Gastroesophageal sphincter (tissue), 4 donors: ENCODE measurements at regions not wholly inside any gene's neighbourhood (a gene's known extent, or its start where the extent isn't known, plus 50 kb on each side); places are given as distances from the start of the nearest gene placed in this dataset.

Experiments
- ATAC-seq: fragments of 150-250 bp; one replicate; pipeline ENCODE4 v1.9.1; 2016; ENCODE audit warnings: mild to moderate bottlenecking, moderate library complexity
- H3K27ac ChIP-seq, 4 donors: fragments of 200-600 bp; sonication (generic) in 3 of 4; 1 replicate in 3 of 4; 2 replicates in 1 of 4; pipeline ENCODE4 v1.5.1; 2016 to 2019
- H3K27me3 ChIP-seq: fragments of 200-600 bp; sonication (generic); one replicate; pipeline ENCODE4 v1.5.1; 2019
- H3K36me3 ChIP-seq, 2 donors: fragments of 200-600 bp; sonication (generic); one replicate each; pipeline ENCODE4 v1.5.1; 2019; ENCODE audit warnings: control low read depth in 1 of 2
- H3K4me1 ChIP-seq, 3 donors: fragments of 200-600 bp; sonication (generic); 1 replicate in 2 of 3; 2 replicates in 1 of 3; pipeline ENCODE4 v1.5.1; 2016 to 2019; ENCODE audit warnings: control low read depth in 2 of 3
- H3K4me3 ChIP-seq, 2 donors: fragments of 200-600 bp; sonication (generic); one replicate each; pipeline ENCODE4 v1.5.1; 2019; ENCODE audit warnings: mild to moderate bottlenecking in 1 of 2, moderate library complexity in 1 of 2
- H3K9me3 ChIP-seq, 3 donors: fragments of 200-600 bp; sonication (generic); one replicate each; pipeline ENCODE4 v1.5.1; 2017 to 2019; ENCODE audit warnings: control low read depth in 2 of 3
- EP300 ChIP-seq: sonication (generic); formaldehyde crosslinking; IDR thresholded peaks from one replicate; pipeline ENCODE4 v1.6.1; 2017; ENCODE audit warnings: antibody characterized with exemption, mild to moderate bottlenecking
- POLR2A ChIP-seq, 2 donors: fragments of 450-650 bp; IDR thresholded peaks; one replicate each; pipeline ENCODE4 v1.6.1; 2017; ENCODE audit warnings: antibody characterized with exemption in 2 of 2, mild to moderate bottlenecking in 2 of 2, moderate library complexity in 1 of 2
- POLR2AphosphoS5 ChIP-seq: sonication (generic); formaldehyde crosslinking; IDR thresholded peaks from one replicate; pipeline ENCODE4 v1.6.1; 2017; ENCODE audit warnings: antibody characterized with exemption
- WGBS, 2 donors: methylation state at CpG; one replicate each; pipeline ENCODE4 v1.1.5; 2018; ENCODE audit warnings: low coverage in 1 of 2; 5-methylcytosine and 5-hydroxymethylcytosine counted together
- TF ChIP-seq, protein P1 (sequence below), 4 experiments: fragments of 200-600 bp in 2 of 4; fragments of 450-650 bp in 2 of 4; sonication (generic) in 1 of 4; IDR thresholded peaks; one replicate each; pipeline ENCODE4 v1.5.1; 2017 to 2019; ENCODE audit warnings: antibody characterized with exemption in 4 of 4, mild to moderate bottlenecking in 2 of 4, moderate library complexity in 2 of 4

DNA sequence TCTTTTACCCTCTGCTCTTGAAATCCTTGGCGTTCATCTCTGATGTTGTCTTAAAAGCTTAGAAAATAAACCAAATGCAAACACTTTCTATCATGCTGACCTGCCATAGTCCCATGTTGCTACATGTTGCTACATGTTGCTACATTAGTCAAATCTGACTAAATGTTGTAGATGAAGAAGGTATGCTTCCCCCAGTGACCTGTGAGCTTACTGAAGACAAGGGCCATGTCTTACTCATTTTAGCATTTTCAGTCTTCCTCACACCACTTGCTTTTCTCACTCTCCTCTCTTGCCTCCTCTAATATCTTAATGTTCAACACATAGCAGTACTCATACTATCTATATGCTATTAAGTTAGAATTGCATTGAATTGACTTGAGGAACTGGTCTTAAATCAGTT is 346.4 kb upstream of the MTNR1B start:
- peaks cover 0 to 5% (median 0%) of the 10 kb centered on the region in 3 donors for H3K4me1 ChIP-seq
- no peak for TF ChIP-seq EP300
- no peak overlapping the region for H3K27ac ChIP-seq
- H3K9me3 ChIP-seq = peaks cover 0 to 4% (median 0%) of the 10 kb centered on the region in 3 donors
- 83 to 86% methylated on average over 1 of the region's 1 CpG for WGBS, 2 donors
- no peak for ATAC-seq
- H3K36me3 ChIP-seq = no peaks in the 10 kb centered on the region
- no peak overlapping the region for H3K4me3 ChIP-seq
- H3K27me3 ChIP-seq = no peaks in the 10 kb centered on the region

DNA sequence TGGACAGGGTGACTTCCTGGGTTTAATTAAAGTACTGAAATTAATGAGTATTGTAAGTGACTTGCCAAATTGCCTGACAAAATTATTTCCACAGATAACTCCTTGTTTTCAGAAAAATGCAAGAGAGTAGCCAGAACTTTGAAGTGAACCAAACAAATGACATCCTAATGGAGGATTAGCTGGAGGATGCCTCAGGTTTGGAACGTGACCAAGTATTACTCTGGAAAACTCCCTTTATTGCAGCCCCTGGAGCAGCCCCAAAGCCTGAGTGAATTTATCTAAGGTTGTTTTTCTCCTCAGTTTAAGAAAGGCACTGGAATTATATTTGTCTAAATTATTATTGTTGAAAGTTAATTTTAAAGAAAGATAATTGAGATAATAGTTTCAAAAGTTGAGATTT is 343.6 kb upstream of the MTNR1B start:
- Histone ChIP-seq H3K9me3 (no peaks in the 10 kb centered on the region), H3K4me3 (no peak overlapping the region), H3K27ac (no peak overlapping the region), H3K36me3 (no peaks in the 10 kb centered on the region), H3K27me3 (no peaks in the 10 kb centered on the region), H3K4me1 (peaks cover 0 to 5% (median 0%) of the 10 kb centered on the region in 3 donors)
- no peak for ATAC-seq
- no peak for TF ChIP-seq POLR2A (IDR thresholded peaks at IDR 0.05)
- no peak for TF ChIP-seq POLR2AphosphoS5
- TF ChIP-seq EP300 = no peak
- TF ChIP-seq, protein P1, sequence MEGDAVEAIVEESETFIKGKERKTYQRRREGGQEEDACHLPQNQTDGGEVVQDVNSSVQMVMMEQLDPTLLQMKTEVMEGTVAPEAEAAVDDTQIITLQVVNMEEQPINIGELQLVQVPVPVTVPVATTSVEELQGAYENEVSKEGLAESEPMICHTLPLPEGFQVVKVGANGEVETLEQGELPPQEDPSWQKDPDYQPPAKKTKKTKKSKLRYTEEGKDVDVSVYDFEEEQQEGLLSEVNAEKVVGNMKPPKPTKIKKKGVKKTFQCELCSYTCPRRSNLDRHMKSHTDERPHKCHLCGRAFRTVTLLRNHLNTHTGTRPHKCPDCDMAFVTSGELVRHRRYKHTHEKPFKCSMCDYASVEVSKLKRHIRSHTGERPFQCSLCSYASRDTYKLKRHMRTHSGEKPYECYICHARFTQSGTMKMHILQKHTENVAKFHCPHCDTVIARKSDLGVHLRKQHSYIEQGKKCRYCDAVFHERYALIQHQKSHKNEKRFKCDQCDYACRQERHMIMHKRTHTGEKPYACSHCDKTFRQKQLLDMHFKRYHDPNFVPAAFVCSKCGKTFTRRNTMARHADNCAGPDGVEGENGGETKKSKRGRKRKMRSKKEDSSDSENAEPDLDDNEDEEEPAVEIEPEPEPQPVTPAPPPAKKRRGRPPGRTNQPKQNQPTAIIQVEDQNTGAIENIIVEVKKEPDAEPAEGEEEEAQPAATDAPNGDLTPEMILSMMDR (IDR thresholded peaks at IDR 0.05) = no peak
- WGBS, 2 donors = 17 to 41% methylated on average over 1 of the region's 1 CpG

DNA sequence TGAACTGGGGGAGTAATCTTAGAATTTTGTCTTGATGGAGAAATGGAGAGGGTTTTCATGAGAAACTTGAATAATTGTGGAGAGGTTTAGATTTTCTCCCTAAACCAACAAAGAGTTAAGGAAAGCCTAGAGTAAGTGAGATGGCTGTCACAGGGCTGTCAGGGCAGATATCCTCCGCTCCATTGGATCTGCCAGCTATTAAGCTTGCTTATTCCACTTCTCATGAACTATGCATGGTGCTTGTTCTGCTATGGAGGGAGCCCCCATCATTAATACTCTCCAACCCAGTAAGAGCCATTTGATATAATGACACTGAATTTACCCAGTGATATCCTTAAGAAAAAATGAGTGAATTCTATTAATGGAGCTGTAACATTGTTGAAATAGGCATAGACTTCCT is 342.8 kb upstream of the MTNR1B start:
- 91% methylated on average over 1 of the region's 1 CpG; no CpG with 5 or more reads in 1 of the 2 donors for WGBS, 2 donors
- Histone ChIP-seq H3K4me3 (no peak overlapping the region), H3K36me3 (no peaks in the 10 kb centered on the region), H3K27ac (no peak overlapping the region), H3K27me3 (no peaks in the 10 kb centered on the region), H3K4me1 (peaks cover 0 to 5% (median 0%) of the 10 kb centered on the region in 3 donors), H3K9me3 (no peaks in the 10 kb centered on the region)
- TF ChIP-seq, protein P1 (IDR thresholded peaks at IDR 0.05) = no peak
- ATAC-seq = no peak

DNA sequence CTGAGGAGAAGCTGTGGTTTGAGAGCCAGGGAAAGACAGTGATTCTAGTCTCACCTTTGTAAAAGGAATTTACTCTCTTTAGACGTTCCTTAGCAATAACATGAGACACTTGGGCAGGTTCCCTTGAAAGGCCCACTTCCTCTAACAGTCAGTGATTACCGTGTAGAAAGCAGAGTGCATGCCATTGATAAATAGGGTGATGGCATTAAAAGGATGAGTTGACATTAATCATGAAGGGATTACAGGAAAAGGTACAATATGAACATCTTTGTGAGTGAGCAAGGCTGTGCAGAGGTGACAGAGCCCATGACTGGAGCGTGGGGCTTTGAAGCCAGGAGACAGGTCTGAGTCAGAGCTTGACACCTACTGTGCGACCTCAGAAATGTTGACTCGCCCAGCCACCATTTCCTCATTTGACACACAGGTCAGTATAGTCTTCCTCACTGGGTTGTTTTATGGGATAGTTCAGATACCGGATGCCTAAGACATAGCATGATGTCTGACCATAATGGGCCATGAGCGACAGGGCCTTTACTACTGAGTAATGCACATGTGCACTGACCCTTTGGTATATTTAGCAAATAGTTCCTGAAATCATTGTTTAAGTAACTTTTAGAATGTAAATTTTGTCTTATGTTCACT is 341.7 kb upstream of the MTNR1B start:
- Histone ChIP-seq H3K36me3 (no peaks in the 10 kb centered on the region), H3K9me3 (no peaks in the 10 kb centered on the region), H3K4me3 (no peak overlapping the region), H3K4me1 (peaks cover 0 to 5% (median 0%) of the 10 kb centered on the region in 3 donors), H3K27me3 (no peaks in the 10 kb centered on the region), H3K27ac (no peak overlapping the region)
- no peak for TF ChIP-seq POLR2A (IDR thresholded peaks at IDR 0.05)
- ATAC-seq = peak; percentile 10
- 76 to 81% methylated on average over 5 to 6 of the region's 7 CpGs for WGBS, 2 donors

DNA sequence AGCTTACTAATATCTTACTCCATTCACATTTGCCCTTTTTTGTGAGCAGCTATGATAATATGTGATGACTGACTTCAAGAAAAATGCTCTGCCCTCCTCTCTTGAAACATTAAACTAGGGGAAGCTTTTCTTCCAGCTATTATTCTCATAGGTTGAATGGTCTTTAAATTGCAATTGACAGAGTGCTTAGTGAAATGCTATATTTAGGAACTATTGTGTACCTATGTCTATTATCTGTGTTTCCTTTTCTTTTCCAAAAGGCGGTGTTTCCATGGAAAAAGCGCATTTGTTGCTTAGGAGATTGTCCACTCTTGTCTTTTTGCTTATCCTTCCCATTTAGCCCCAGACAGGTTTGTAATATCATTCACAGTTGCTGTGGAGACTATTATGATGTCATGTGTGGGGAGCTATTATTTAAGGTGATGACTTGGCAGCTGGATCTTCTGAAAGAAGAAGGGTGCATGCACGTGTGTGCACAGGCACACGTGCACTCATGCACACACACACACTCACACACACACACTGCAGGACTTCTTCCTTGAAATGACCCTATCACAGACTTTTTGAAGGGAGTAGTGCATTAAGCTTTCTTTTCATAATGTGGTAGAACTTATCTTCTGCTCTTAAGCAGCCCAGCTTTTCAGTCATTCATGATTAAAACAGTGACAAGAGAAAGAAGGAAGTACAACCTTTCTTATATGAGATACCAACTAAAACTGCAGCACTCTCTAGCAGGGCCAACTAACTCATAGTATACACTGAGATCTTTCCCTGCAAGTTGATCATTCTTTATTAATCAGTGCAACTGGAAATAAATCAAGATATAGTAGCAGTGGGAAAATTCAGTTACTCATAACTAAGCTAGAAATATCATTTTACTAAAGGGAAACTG is 340.8 kb upstream of the MTNR1B start:
- 26 to 50% methylated on average over 3 to 4 of the region's 4 CpGs for WGBS, 2 donors
- no peak for TF ChIP-seq EP300
- TF ChIP-seq, protein P1 (IDR thresholded peaks at IDR 0.05) = no peak
- TF ChIP-seq POLR2AphosphoS5 = no peak
- no peak for TF ChIP-seq POLR2A (IDR thresholded peaks at IDR 0.05)
- Histone ChIP-seq H3K27ac (no peak overlapping the region), H3K36me3 (no peaks in the 10 kb centered on the region), H3K9me3 (no peaks in the 10 kb centered on the region), H3K4me1 (peaks cover 0 to 5% (median 0%) of the 10 kb centered on the region in 3 donors), H3K4me3 (no peak overlapping the region), H3K27me3 (no peaks in the 10 kb centered on the region)
- ATAC-seq = no peak

DNA sequence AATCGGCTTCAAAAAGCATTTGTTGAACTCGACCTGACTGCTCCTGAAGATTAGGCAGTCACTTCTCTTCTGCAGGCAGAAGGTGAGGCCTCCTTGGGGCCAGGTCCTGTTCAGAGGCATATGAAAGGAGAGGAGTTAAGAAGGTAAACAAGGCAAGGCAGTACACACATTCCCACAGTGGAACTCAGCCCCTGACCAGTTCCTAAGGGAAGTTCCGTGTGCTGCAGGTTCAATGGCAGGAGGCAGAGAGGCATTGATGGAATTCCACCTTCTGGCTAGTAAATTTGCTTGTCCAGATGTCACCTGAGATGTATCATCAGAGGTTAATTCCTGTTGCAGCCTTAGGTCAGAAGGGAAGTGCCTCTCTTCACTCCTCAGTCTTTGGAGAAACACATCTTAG is 337.0 kb upstream of the MTNR1B start:
- H3K9me3 ChIP-seq = no peaks in the 10 kb centered on the region
- WGBS, 2 donors = 80 to 85% methylated on average over 2 to 3 of the region's 3 CpGs
- H3K36me3 ChIP-seq = no peaks in the 10 kb centered on the region
- no peak for ATAC-seq
- no peak overlapping the region for H3K27ac ChIP-seq
- TF ChIP-seq, protein P1 (IDR thresholded peaks at IDR 0.05) = no peak
- TF ChIP-seq POLR2AphosphoS5 (no peak), POLR2A (IDR thresholded peaks at IDR 0.05) (no peak), EP300 (no peak)
- no peak overlapping the region for H3K4me3 ChIP-seq
- H3K4me1 ChIP-seq = no peaks in the 10 kb centered on the region
- no peaks in the 10 kb centered on the region for H3K27me3 ChIP-seq
